ENCODE measurements at regions not wholly inside any gene's neighbourhood (a gene's known extent, or its start where the extent isn't known, plus 50 kb on each side); places are given as distances from the start of the nearest gene placed in this dataset.

GRCh38 chr5:74401946-74402320 lies 238.6 kb downstream of the ENC1 start:
- Histone ChIP-seq H2AFZ (ENCODE audit: low read depth, low read length) (no peak overlapping the region), H3K9me2 (ENCODE audit: insufficient read depth, low read length) (no peaks in the 10 kb centered on the region), H3K9ac (ENCODE audit: low read length) (no peak overlapping the region), H3K36me3 (ENCODE audit: insufficient read depth, low read length) (no peaks in the 10 kb centered on the region), H3K27me3 (ENCODE audit: insufficient read depth, low read depth, low read length) (no peaks in the 10 kb centered on the region), H3K4me2 (ENCODE audit: low read length) (no peak overlapping the region), H4K20me1 (ENCODE audit: insufficient read depth) (no peaks in the 10 kb centered on the region), H3K79me2 (replicated peaks; ENCODE audit: insufficient read depth, low read length) (no peaks in the 10 kb centered on the region), H3F3A (ENCODE audit: insufficient read depth, low read length, poor library complexity, severe bottlenecking) (no peaks in the 10 kb centered on the region), H3K4me3 (ENCODE audit: low read length) (no peak overlapping the region), H3K27ac (ENCODE audit: low read length) (no peak overlapping the region), H3K9me3 (ENCODE audit: low read length) (no peaks in the 10 kb centered on the region)
- TF ChIP-seq CTCF (IDR thresholded peaks at IDR 0.05; ENCODE audit: poor library complexity, severe bottlenecking): no peak
- no peak for TF ChIP-seq SMC3 (conservative IDR thresholded peaks at IDR 0.05; ENCODE audit: poor library complexity)
- TF ChIP-seq MXI1 (conservative IDR thresholded peaks at IDR 0.05; ENCODE audit: poor library complexity, severe bottlenecking): no peak

GRCh38 chr5:74401281-74401945 lies 239.1 kb downstream of the ENC1 start:
- no peak overlapping the region for H3K27ac ChIP-seq (ENCODE audit: low read length)
- no peak overlapping the region for H3K4me3 ChIP-seq (ENCODE audit: low read length)
- no peak overlapping the region for H3K4me2 ChIP-seq (ENCODE audit: low read length)
- H3K36me3 ChIP-seq (ENCODE audit: insufficient read depth, low read length): no peaks in the 10 kb centered on the region
- H3F3A ChIP-seq (ENCODE audit: insufficient read depth, low read length, poor library complexity, severe bottlenecking): no peaks in the 10 kb centered on the region
- H3K9me2 ChIP-seq (ENCODE audit: insufficient read depth, low read length): no peaks in the 10 kb centered on the region
- H3K27me3 ChIP-seq (ENCODE audit: insufficient read depth, low read depth, low read length): no peaks in the 10 kb centered on the region
- H2AFZ ChIP-seq (ENCODE audit: low read depth, low read length): no peak overlapping the region
- H3K79me2 ChIP-seq (replicated peaks; ENCODE audit: insufficient read depth, low read length): no peaks in the 10 kb centered on the region
- H4K20me1 ChIP-seq (ENCODE audit: insufficient read depth): no peaks in the 10 kb centered on the region
- H3K9ac ChIP-seq (ENCODE audit: low read length): no peak overlapping the region
- TF ChIP-seq REST (IDR thresholded peaks at IDR 0.05; ENCODE audit: borderline replicate concordance): no peak
- TF ChIP-seq EP300 (conservative IDR thresholded peaks at IDR 0.05; ENCODE audit: poor library complexity, severe bottlenecking): no peak
- TF ChIP-seq RAD21 (conservative IDR thresholded peaks at IDR 0.05): no peak
- no peak for TF ChIP-seq EZH2 (IDR thresholded peaks at IDR 0.05; ENCODE audit: borderline replicate concordance, insufficient read depth, low read length, poor library complexity, severe bottlenecking)
- TF ChIP-seq CTCF (IDR thresholded peaks at IDR 0.05; ENCODE audit: poor library complexity, severe bottlenecking): no peak
- TF ChIP-seq TAF1 (IDR thresholded peaks at IDR 0.05; ENCODE audit: low read depth): no peak
- TF ChIP-seq POLR2AphosphoS5 (IDR thresholded peaks at IDR 0.05): no peak
- no peak for TF ChIP-seq SMC3 (conservative IDR thresholded peaks at IDR 0.05; ENCODE audit: poor library complexity)
- no peak for TF ChIP-seq MXI1 (conservative IDR thresholded peaks at IDR 0.05; ENCODE audit: poor library complexity, severe bottlenecking)
- H3K9me3 ChIP-seq (ENCODE audit: low read length): no peaks in the 10 kb centered on the region
